ENCODE measurements at regions not wholly inside any gene's neighbourhood (a gene's known extent, or its start where the extent isn't known, plus 50 kb on each side); places are given as distances from the start of the nearest gene placed in this dataset.

DNA sequence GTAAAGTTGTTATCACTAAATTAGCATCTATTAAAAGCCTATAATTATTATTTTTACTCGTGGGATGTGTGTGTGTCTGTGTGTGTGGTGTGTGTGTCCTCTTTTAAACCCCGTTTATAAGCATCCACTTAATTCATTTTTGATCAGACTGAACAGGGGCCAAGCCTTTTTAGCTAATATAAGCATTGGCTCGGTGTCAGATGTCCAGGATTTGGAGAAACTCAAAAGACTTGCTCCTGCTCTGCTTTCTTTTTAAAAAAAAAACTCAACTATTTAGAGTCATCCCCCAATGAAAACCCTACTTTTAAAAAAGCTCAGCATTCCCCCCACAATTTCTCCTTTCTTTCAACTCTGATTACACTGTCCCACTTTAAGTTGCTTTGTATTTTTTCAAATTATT is 459.3 kb upstream of the MAF start:
- Mint-ChIP-seq H3K27ac (no peak overlapping the region), H3K36me3 (ENCODE audit: low read depth) (no peaks in the 10 kb centered on the region), H3K4me1 (ENCODE audit: low read depth) (no peaks in the 10 kb centered on the region), H3K27me3 (no peaks in the 10 kb centered on the region), H3K4me3 (no peak overlapping the region), H3K9me3 (no peaks in the 10 kb centered on the region)
- TF ChIP-seq, protein P1, sequence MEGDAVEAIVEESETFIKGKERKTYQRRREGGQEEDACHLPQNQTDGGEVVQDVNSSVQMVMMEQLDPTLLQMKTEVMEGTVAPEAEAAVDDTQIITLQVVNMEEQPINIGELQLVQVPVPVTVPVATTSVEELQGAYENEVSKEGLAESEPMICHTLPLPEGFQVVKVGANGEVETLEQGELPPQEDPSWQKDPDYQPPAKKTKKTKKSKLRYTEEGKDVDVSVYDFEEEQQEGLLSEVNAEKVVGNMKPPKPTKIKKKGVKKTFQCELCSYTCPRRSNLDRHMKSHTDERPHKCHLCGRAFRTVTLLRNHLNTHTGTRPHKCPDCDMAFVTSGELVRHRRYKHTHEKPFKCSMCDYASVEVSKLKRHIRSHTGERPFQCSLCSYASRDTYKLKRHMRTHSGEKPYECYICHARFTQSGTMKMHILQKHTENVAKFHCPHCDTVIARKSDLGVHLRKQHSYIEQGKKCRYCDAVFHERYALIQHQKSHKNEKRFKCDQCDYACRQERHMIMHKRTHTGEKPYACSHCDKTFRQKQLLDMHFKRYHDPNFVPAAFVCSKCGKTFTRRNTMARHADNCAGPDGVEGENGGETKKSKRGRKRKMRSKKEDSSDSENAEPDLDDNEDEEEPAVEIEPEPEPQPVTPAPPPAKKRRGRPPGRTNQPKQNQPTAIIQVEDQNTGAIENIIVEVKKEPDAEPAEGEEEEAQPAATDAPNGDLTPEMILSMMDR (IDR thresholded peaks at IDR 0.05): no peak
- ATAC-seq (ENCODE audit: poor library complexity) (no peak), DNase-seq (no peak)
- H3K4me1 ChIP-seq (ENCODE audit: insufficient read depth, low read length): no peaks in the 10 kb centered on the region
- H3K27me3 ChIP-seq (ENCODE audit: control insufficient read depth in 1 of 2, insufficient read depth in 2 of 2, low read length in 2 of 2): no peaks in the 10 kb centered on the region
- intact Hi-C loops (cut with DNase I, micrococcal nuclease): no loop called here
- CTCF ChIA-PET: no interaction called here
- POLR2A ChIA-PET: no interaction called here
- no peaks in the 10 kb centered on the region for H3K9me3 ChIP-seq (ENCODE audit: control insufficient read depth in 1 of 2, insufficient read depth in 1 of 2, low read length in 2 of 2)
- no peak overlapping the region for H3K4me3 ChIP-seq (ENCODE audit: low read length)
- no peak overlapping the region for H3K27ac ChIP-seq (ENCODE audit: low read depth in 1 of 2, low read length in 2 of 2)
- H3K36me3 ChIP-seq (ENCODE audit: insufficient read depth, low read length): no peaks in the 10 kb centered on the region

DNA sequence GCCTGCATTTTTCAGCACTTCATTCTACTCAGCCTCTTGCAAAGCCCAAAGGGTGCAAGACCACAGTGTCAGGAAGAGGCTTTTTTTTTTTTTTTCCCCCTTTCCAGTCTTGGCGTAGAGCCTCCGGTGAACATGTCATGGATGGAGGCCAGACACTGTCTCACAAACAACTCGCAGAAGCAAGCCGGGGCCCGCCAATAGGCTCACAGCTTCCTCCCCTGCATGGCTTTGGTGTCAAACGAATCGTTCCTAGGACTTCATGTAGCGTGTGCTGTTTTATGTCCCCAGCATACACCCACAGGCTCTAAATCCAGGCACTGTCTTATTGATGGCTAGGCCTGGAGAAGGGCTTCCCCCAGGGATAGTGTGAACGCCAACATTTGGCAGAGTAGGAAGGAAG is 457.7 kb upstream of the MAF start:
- no peaks in the 10 kb centered on the region for H3K9me3 ChIP-seq (ENCODE audit: control insufficient read depth in 1 of 2, insufficient read depth in 1 of 2, low read length in 2 of 2)
- H3K27me3 ChIP-seq (ENCODE audit: control insufficient read depth in 1 of 2, insufficient read depth in 2 of 2, low read length in 2 of 2): no peaks in the 10 kb centered on the region
- ChIA-PET POLR2A (no interaction called here), CTCF (no interaction called here)
- DNase-seq: no peak
- no peak overlapping the region for H3K4me3 ChIP-seq (ENCODE audit: low read length)
- no peak overlapping the region for H3K27ac Mint-ChIP-seq
- intact Hi-C loops (cut with DNase I, micrococcal nuclease): no loop called here
- no peaks in the 10 kb centered on the region for H3K27me3 Mint-ChIP-seq
- no peak overlapping the region for H3K4me3 Mint-ChIP-seq
- TF ChIP-seq, protein P1 (IDR thresholded peaks at IDR 0.05): no peak
- no peaks in the 10 kb centered on the region for H3K9me3 Mint-ChIP-seq
- no peak overlapping the region for H3K27ac ChIP-seq (ENCODE audit: low read depth in 1 of 2, low read length in 2 of 2)
- no peaks in the 10 kb centered on the region for H3K36me3 ChIP-seq (ENCODE audit: insufficient read depth, low read length)
- H3K4me1 Mint-ChIP-seq (ENCODE audit: low read depth): no peaks in the 10 kb centered on the region
- no peaks in the 10 kb centered on the region for H3K4me1 ChIP-seq (ENCODE audit: insufficient read depth, low read length)
- ATAC-seq (ENCODE audit: poor library complexity): no peak
- H3K36me3 Mint-ChIP-seq (ENCODE audit: low read depth): no peaks in the 10 kb centered on the region

DNA sequence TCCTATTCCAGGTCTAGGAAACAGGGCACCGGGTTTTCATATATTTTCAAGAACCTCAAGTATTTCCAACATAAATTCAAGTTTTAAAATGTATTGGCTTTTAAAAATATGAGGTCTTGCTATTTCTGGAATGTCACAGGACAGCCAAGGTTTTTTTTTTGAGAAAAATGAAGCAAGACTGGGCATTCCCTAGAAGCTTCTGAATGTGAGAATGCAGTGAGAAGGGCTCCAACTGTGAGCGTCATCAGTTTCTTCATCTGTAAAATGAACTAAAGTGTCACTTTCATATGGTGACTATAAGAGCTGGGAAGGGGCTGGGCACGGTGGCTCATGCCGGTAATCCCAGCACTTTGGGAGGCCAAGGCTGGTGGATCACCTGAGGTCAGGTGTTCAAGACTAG is 455.8 kb upstream of the MAF start:
- TF ChIP-seq, protein P1 (IDR thresholded peaks at IDR 0.05): no peak
- ATAC-seq (ENCODE audit: poor library complexity) (no peak), DNase-seq (no peak)
- no peak overlapping the region for H3K27ac Mint-ChIP-seq
- intact Hi-C loops (cut with DNase I, micrococcal nuclease): no loop called here
- H3K4me1 Mint-ChIP-seq (ENCODE audit: low read depth): no peaks in the 10 kb centered on the region
- H3K27me3 Mint-ChIP-seq: no peaks in the 10 kb centered on the region
- Histone ChIP-seq H3K4me3 (ENCODE audit: low read length) (no peak overlapping the region), H3K4me1 (ENCODE audit: insufficient read depth, low read length) (no peaks in the 10 kb centered on the region), H3K27me3 (ENCODE audit: control insufficient read depth in 1 of 2, insufficient read depth in 2 of 2, low read length in 2 of 2) (no peaks in the 10 kb centered on the region), H3K9me3 (ENCODE audit: control insufficient read depth in 1 of 2, insufficient read depth in 1 of 2, low read length in 2 of 2) (no peaks in the 10 kb centered on the region), H3K36me3 (ENCODE audit: insufficient read depth, low read length) (no peaks in the 10 kb centered on the region), H3K27ac (ENCODE audit: low read depth in 1 of 2, low read length in 2 of 2) (no peak overlapping the region)
- ChIA-PET POLR2A (no interaction called here), CTCF (no interaction called here)
- no peak overlapping the region for H3K4me3 Mint-ChIP-seq
- H3K36me3 Mint-ChIP-seq (ENCODE audit: low read depth): no peaks in the 10 kb centered on the region
- H3K9me3 Mint-ChIP-seq: no peaks in the 10 kb centered on the region

All from CD4-positive, alpha-beta T cell (primary cell).